ENCODE measurements at regions not wholly inside any gene's neighbourhood (a gene's known extent, or its start where the extent isn't known, plus 50 kb on each side); places are given as distances from the start of the nearest gene placed in this dataset.

GRCh38 chr3:148246291-148246923 is 451.3 kb upstream of the AGTR1 start:
- DNase-seq (ENCODE audit: low read depth in 3 of 3, low spot score in 2 of 3): no peak

GRCh38 chr3:148253713-148254112 is 444.0 kb upstream of the AGTR1 start:
- DNase-seq (ENCODE audit: low read depth in 3 of 3, low spot score in 2 of 3): no peak

GRCh38 chr3:148254402-148254801 is 443.3 kb upstream of the AGTR1 start:
- no peak for DNase-seq (ENCODE audit: low read depth in 3 of 3, low spot score in 2 of 3)

GRCh38 chr3:148255981-148256969 is 441.4 kb upstream of the AGTR1 start:
- DNase-seq (ENCODE audit: low read depth in 3 of 3, low spot score in 2 of 3): no peak

GRCh38 chr3:148262980-148263379 is 434.7 kb upstream of the AGTR1 start:
- no peak for DNase-seq (ENCODE audit: low read depth in 3 of 3, low spot score in 2 of 3)

- no peak for DNase-seq (ENCODE audit: low read depth in 3 of 3, low spot score in 2 of 3)
Measured at GRCh38 chr3:148265841-148266240, 431.9 kb upstream of the AGTR1 start.

- DNase-seq (ENCODE audit: low read depth in 3 of 3, low spot score in 2 of 3): no peak
Measured at GRCh38 chr3:148266341-148266740, 431.4 kb upstream of the AGTR1 start.

GRCh38 chr3:148269816-148270215 is 427.9 kb upstream of the AGTR1 start:
- DNase-seq (ENCODE audit: low read depth in 3 of 3, low spot score in 2 of 3): no peak

GRCh38 chr3:148280623-148281242 is 417.0 kb upstream of the AGTR1 start:
- DNase-seq (ENCODE audit: low read depth in 3 of 3, low spot score in 2 of 3): no peak

- DNase-seq (ENCODE audit: low read depth in 3 of 3, low spot score in 2 of 3): peak; percentile 3 to 29 (median 27)
Measured at GRCh38 chr3:148289159-148289558, 408.5 kb upstream of the AGTR1 start.

- no peak for DNase-seq (ENCODE audit: low read depth in 3 of 3, low spot score in 2 of 3)
Measured at GRCh38 chr3:148297013-148297412, 400.7 kb upstream of the AGTR1 start.

GRCh38 chr3:148307443-148307843 is 390.3 kb upstream of the AGTR1 start:
- no peak for DNase-seq (ENCODE audit: low read depth in 3 of 3, low spot score in 2 of 3)

GRCh38 chr3:148309390-148310035 is 388.2 kb upstream of the AGTR1 start:
- DNase-seq (ENCODE audit: low read depth in 3 of 3, low spot score in 2 of 3): no peak

GRCh38 chr3:148315756-148316155 is 381.9 kb upstream of the AGTR1 start:
- DNase-seq (ENCODE audit: low read depth in 3 of 3, low spot score in 2 of 3): no peak

- no peak for DNase-seq (ENCODE audit: low read depth in 3 of 3, low spot score in 2 of 3)
Measured at GRCh38 chr3:148318240-148318639, 379.5 kb upstream of the AGTR1 start.

- DNase-seq (ENCODE audit: low read depth in 3 of 3, low spot score in 2 of 3): no peak
Measured at GRCh38 chr3:148319161-148319915, 378.4 kb upstream of the AGTR1 start.

GRCh38 chr3:148319960-148320359 is 377.7 kb upstream of the AGTR1 start:
- no peak for DNase-seq (ENCODE audit: low read depth in 3 of 3, low spot score in 2 of 3)

GRCh38 chr3:148329481-148330235 is 368.0 kb upstream of the AGTR1 start:
- no peak for DNase-seq (ENCODE audit: low read depth in 3 of 3, low spot score in 2 of 3)

GRCh38 chr3:148330542-148330941 is 367.2 kb upstream of the AGTR1 start:
- DNase-seq (ENCODE audit: low read depth in 3 of 3, low spot score in 2 of 3): no peak
